ENCODE measurements at regions not wholly inside any gene's neighbourhood (a gene's known extent, or its start where the extent isn't known, plus 50 kb on each side); places are given as distances from the start of the nearest gene placed in this dataset.

GRCh38 chr12:18932715-18933114, 194.8 kb downstream of the CAPZA3 start:
- no peak overlapping the region for H2BK5ac ChIP-seq (ENCODE audit: low read length)
- H3K18ac ChIP-seq (ENCODE audit: low read length) = no peak overlapping the region
- no peak overlapping the region for H2BK12ac ChIP-seq (ENCODE audit: low read length)
- H4K8ac ChIP-seq (ENCODE audit: low read depth, low read length) = no peak overlapping the region
- no peak overlapping the region for H3K27ac ChIP-seq (replicated peaks; ENCODE audit: low read length)
- no peak for DNase-seq (ENCODE audit: low spot score)
- H2AK5ac ChIP-seq (ENCODE audit: low read depth, low read length) = no peak overlapping the region
- no peak overlapping the region for H2BK15ac ChIP-seq (ENCODE audit: low read length)
- H3K4ac ChIP-seq (ENCODE audit: low read length) = no peak overlapping the region
- H3K36me3 ChIP-seq (replicated peaks in 1 of 2; ENCODE audit: control insufficient read depth in 2 of 2, insufficient read depth in 2 of 2, low read length in 2 of 2) = no peaks in the 10 kb centered on the region
- no peak overlapping the region for H3K4me3 ChIP-seq (ENCODE audit: low read length in 2 of 2)
- no peak overlapping the region for H3K14ac ChIP-seq (ENCODE audit: low read length)
- H2AFZ ChIP-seq (ENCODE audit: low read length) = no peak overlapping the region
- no peaks in the 10 kb centered on the region for H3K79me1 ChIP-seq (ENCODE audit: low read depth, low read length)
- no peak overlapping the region for H2BK120ac ChIP-seq (ENCODE audit: low read depth, low read length)
- H3K9ac ChIP-seq (ENCODE audit: low read depth, low read length, poor library complexity) = no peak overlapping the region
- peaks cover 0 to 14% of the 10 kb centered on the region in 2 donors for H3K9me3 ChIP-seq (replicated peaks in 1 of 2; ENCODE audit: control insufficient read depth in 2 of 2, insufficient read depth in 1 of 2, low read depth in 1 of 2, low read length in 2 of 2)
- no peak overlapping the region for H3K4me2 ChIP-seq (ENCODE audit: insufficient read depth, low read length, poor library complexity, severe bottlenecking)
- no peak overlapping the region for H4K91ac ChIP-seq (ENCODE audit: low read depth, low read length, poor library complexity)
- H3K27me3 ChIP-seq (ENCODE audit: control insufficient read depth in 3 of 3, insufficient read depth in 3 of 3, low read depth in 1 of 3, low read length in 3 of 3) = no peaks in the 10 kb centered on the region
- H3K23ac ChIP-seq (ENCODE audit: low read depth, low read length, poor library complexity) = no peak overlapping the region
- peaks cover 4 to 5% of the 10 kb centered on the region in 2 donors for H3K4me1 ChIP-seq (ENCODE audit: control insufficient read depth in 2 of 2, insufficient read depth in 1 of 2, low read depth in 1 of 2, low read length in 2 of 2)
- no CpG with 5 or more reads among the region's 2 CpGs for WGBS, 2 donors (ENCODE audit: extremely low coverage in 2 of 2, insufficient read length in 2 of 2, insufficient replicate concordance in 1 of 2)

DNA sequence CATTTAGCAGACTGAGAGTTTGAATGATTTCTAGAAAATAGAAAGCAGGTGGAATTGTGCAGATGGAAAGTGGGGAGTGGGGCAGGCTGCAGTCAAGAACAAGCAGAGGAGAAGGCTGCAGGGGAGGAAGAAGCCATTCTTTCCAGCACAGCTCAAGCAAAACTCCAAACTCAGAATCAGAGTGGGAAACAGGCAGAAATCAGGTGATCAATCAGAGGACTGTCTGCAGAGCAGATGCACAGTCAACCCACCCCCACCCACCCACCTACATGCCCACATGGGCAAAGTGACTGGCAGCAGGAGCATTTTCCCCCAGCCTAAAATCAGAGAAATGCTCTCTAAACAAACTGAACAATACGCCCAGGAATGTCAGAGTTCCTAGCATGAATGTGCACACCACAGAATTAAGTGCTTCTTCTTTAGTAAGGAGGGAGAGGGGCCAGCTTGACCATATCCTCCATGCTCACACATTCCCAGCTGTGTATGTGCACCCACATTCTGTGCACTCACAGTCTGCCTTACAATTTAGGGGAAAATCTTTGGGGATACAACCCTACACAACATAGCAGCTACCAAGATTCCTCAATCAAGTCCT, 194.1 kb upstream of the PLEKHA5 start:
- no peaks in the 10 kb centered on the region for H3K27me3 ChIP-seq (ENCODE audit: control insufficient read depth in 3 of 3, insufficient read depth in 3 of 3, low read depth in 1 of 3, low read length in 3 of 3)
- H2AFZ ChIP-seq (ENCODE audit: low read length) = peak overlapping the region; percentile 17
- H2BK15ac ChIP-seq (ENCODE audit: low read length) = no peak overlapping the region
- H4K8ac ChIP-seq (ENCODE audit: low read depth, low read length) = no peak overlapping the region
- no peak overlapping the region for H3K27ac ChIP-seq (replicated peaks; ENCODE audit: low read length)
- no peak overlapping the region for H2BK120ac ChIP-seq (ENCODE audit: low read depth, low read length)
- peaks cover 0 to 3% of the 10 kb centered on the region in 2 donors for H3K9me3 ChIP-seq (replicated peaks in 1 of 2; ENCODE audit: control insufficient read depth in 2 of 2, insufficient read depth in 1 of 2, low read depth in 1 of 2, low read length in 2 of 2)
- H3K14ac ChIP-seq (ENCODE audit: low read length) = no peak overlapping the region
- no peak for DNase-seq (ENCODE audit: low spot score)
- H3K4me1 ChIP-seq (ENCODE audit: control insufficient read depth in 2 of 2, insufficient read depth in 1 of 2, low read depth in 1 of 2, low read length in 2 of 2) = peaks cover 4 to 5% of the 10 kb centered on the region in 2 donors
- no peak overlapping the region for H3K4ac ChIP-seq (ENCODE audit: low read length)
- no peak overlapping the region for H3K23ac ChIP-seq (ENCODE audit: low read depth, low read length, poor library complexity)
- no peak overlapping the region for H4K91ac ChIP-seq (ENCODE audit: low read depth, low read length, poor library complexity)
- WGBS, 2 donors (ENCODE audit: extremely low coverage in 2 of 2, insufficient read length in 2 of 2, insufficient replicate concordance in 1 of 2) = no CpG with 5 or more reads among the region's 1 CpG
- H3K36me3 ChIP-seq (replicated peaks in 1 of 2; ENCODE audit: control insufficient read depth in 2 of 2, insufficient read depth in 2 of 2, low read length in 2 of 2) = no peaks in the 10 kb centered on the region
- no peak overlapping the region for H2AK5ac ChIP-seq (ENCODE audit: low read depth, low read length)
- no peak overlapping the region for H3K4me3 ChIP-seq (ENCODE audit: low read length in 2 of 2)
- H2BK5ac ChIP-seq (ENCODE audit: low read length) = no peak overlapping the region
- no peak overlapping the region for H3K18ac ChIP-seq (ENCODE audit: low read length)
- H3K9ac ChIP-seq (ENCODE audit: low read depth, low read length, poor library complexity) = no peak overlapping the region
- no peak overlapping the region for H2BK12ac ChIP-seq (ENCODE audit: low read length)
- H3K79me1 ChIP-seq (ENCODE audit: low read depth, low read length) = no peaks in the 10 kb centered on the region
- no peak overlapping the region for H3K4me2 ChIP-seq (ENCODE audit: insufficient read depth, low read length, poor library complexity, severe bottlenecking)

DNA sequence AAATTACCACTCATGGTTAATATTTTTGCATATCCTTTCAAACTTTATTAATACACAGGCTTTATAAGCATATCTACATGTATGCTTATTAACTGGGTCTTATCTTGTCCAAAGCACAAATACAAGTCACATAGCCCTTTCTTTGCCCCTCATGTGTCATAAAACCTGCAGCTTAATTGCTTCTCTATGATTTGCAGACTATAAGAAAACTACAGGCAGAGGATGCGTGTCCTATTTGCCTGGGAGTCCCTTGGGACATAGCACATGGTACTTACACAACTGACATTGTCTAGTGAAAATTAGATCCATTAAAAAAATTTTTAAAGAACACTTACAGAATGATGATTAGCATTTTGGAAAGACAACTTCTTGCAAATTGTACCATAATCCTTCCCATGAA, 190.5 kb upstream of the PLEKHA5 start:
- no CpG with 5 or more reads among the region's 1 CpG for WGBS, 2 donors (ENCODE audit: extremely low coverage in 2 of 2, insufficient read length in 2 of 2, insufficient replicate concordance in 1 of 2)
- no peak overlapping the region for H3K23ac ChIP-seq (ENCODE audit: low read depth, low read length, poor library complexity)

DNA sequence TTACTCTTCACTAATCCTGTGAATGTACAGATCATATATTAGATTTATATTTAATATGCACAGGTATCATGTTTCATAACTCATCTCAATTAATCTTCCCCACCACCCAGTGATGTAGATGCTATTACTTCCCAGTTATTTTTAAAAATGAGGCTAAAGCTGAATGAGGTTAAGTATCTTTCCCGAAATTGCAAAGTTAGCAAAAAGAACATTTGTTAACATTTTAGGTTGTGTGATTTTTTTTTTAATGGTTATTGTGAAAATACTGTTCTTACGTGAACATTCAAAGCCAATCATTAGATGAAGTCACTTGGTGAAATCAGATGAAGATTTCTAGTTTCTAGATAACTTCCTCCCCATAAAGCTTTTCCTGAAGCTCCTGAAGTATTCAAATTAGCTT, 186.9 kb upstream of the PLEKHA5 start:
- Histone ChIP-seq H3K27ac (replicated peaks; ENCODE audit: low read length) (no peak overlapping the region), H3K4me3 (ENCODE audit: low read length in 2 of 2) (no peak overlapping the region), H3K36me3 (replicated peaks in 1 of 2; ENCODE audit: control insufficient read depth in 2 of 2, insufficient read depth in 2 of 2, low read length in 2 of 2) (no peaks in the 10 kb centered on the region), H2BK120ac (ENCODE audit: low read depth, low read length) (no peak overlapping the region), H2BK15ac (ENCODE audit: low read length) (no peak overlapping the region), H2BK5ac (ENCODE audit: low read length) (no peak overlapping the region), H2AFZ (ENCODE audit: low read length) (no peak overlapping the region), H4K91ac (ENCODE audit: low read depth, low read length, poor library complexity) (no peak overlapping the region), H3K79me1 (ENCODE audit: low read depth, low read length) (no peaks in the 10 kb centered on the region), H3K4ac (ENCODE audit: low read length) (no peak overlapping the region), H2AK5ac (ENCODE audit: low read depth, low read length) (no peak overlapping the region), H3K9ac (ENCODE audit: low read depth, low read length, poor library complexity) (no peak overlapping the region), H4K8ac (ENCODE audit: low read depth, low read length) (no peak overlapping the region), H2BK12ac (ENCODE audit: low read length) (no peak overlapping the region), H3K27me3 (ENCODE audit: control insufficient read depth in 3 of 3, insufficient read depth in 3 of 3, low read depth in 1 of 3, low read length in 3 of 3) (no peaks in the 10 kb centered on the region), H3K23ac (ENCODE audit: low read depth, low read length, poor library complexity) (no peak overlapping the region), H3K18ac (ENCODE audit: low read length) (no peak overlapping the region), H3K4me2 (ENCODE audit: insufficient read depth, low read length, poor library complexity, severe bottlenecking) (no peak overlapping the region), H3K14ac (ENCODE audit: low read length) (no peak overlapping the region), H3K4me1 (ENCODE audit: control insufficient read depth in 2 of 2, insufficient read depth in 1 of 2, low read depth in 1 of 2, low read length in 2 of 2) (no peaks in the 10 kb centered on the region), H3K9me3 (replicated peaks in 1 of 2; ENCODE audit: control insufficient read depth in 2 of 2, insufficient read depth in 1 of 2, low read depth in 1 of 2, low read length in 2 of 2) (no peaks in the 10 kb centered on the region)
- no CpG with 5 or more reads among the region's 2 CpGs for WGBS, 2 donors (ENCODE audit: extremely low coverage in 2 of 2, insufficient read length in 2 of 2, insufficient replicate concordance in 1 of 2)
- DNase-seq (ENCODE audit: low spot score) = no peak

More for the DNA sequence above, 190.5 kb upstream of the PLEKHA5 start:
- no peak overlapping the region for H4K91ac ChIP-seq (ENCODE audit: low read depth, low read length, poor library complexity)
- H4K8ac ChIP-seq (ENCODE audit: low read depth, low read length) = no peak overlapping the region
- H2BK120ac ChIP-seq (ENCODE audit: low read depth, low read length) = no peak overlapping the region
- no peaks in the 10 kb centered on the region for H3K36me3 ChIP-seq (replicated peaks in 1 of 2; ENCODE audit: control insufficient read depth in 2 of 2, insufficient read depth in 2 of 2, low read length in 2 of 2)
- H3K14ac ChIP-seq (ENCODE audit: low read length) = no peak overlapping the region
- peaks cover 4 to 5% of the 10 kb centered on the region in 2 donors for H3K4me1 ChIP-seq (ENCODE audit: control insufficient read depth in 2 of 2, insufficient read depth in 1 of 2, low read depth in 1 of 2, low read length in 2 of 2)
- no peak overlapping the region for H3K27ac ChIP-seq (replicated peaks; ENCODE audit: low read length)
- H2BK5ac ChIP-seq (ENCODE audit: low read length) = no peak overlapping the region
- H2BK12ac ChIP-seq (ENCODE audit: low read length) = no peak overlapping the region
- H3K9me3 ChIP-seq (replicated peaks in 1 of 2; ENCODE audit: control insufficient read depth in 2 of 2, insufficient read depth in 1 of 2, low read depth in 1 of 2, low read length in 2 of 2) = no peaks in the 10 kb centered on the region
- no peak overlapping the region for H3K18ac ChIP-seq (ENCODE audit: low read length)
- no peak overlapping the region for H3K4me2 ChIP-seq (ENCODE audit: insufficient read depth, low read length, poor library complexity, severe bottlenecking)
- no peak overlapping the region for H3K9ac ChIP-seq (ENCODE audit: low read depth, low read length, poor library complexity)
- no peak overlapping the region for H3K4me3 ChIP-seq (ENCODE audit: low read length in 2 of 2)
- H3K79me1 ChIP-seq (ENCODE audit: low read depth, low read length) = no peaks in the 10 kb centered on the region
- no peak for DNase-seq (ENCODE audit: low spot score)
- no peak overlapping the region for H2AFZ ChIP-seq (ENCODE audit: low read length)
- H2BK15ac ChIP-seq (ENCODE audit: low read length) = no peak overlapping the region
- no peak overlapping the region for H2AK5ac ChIP-seq (ENCODE audit: low read depth, low read length)
- H3K27me3 ChIP-seq (ENCODE audit: control insufficient read depth in 3 of 3, insufficient read depth in 3 of 3, low read depth in 1 of 3, low read length in 3 of 3) = no peaks in the 10 kb centered on the region
- no peak overlapping the region for H3K4ac ChIP-seq (ENCODE audit: low read length)
